HepG2 (cell line): ENCODE measurements at regions not wholly inside any gene's neighbourhood (a gene's known extent, or its start where the extent isn't known, plus 50 kb on each side); places are given as distances from the start of the nearest gene placed in this dataset.

Experiments
- ATAC-seq: fragments of 200-7000 bp; cut with Tn5 transposase; 3 replicates; pipeline ENCODE4 v1.9.1; 2020; ENCODE audit warnings: mild to moderate bottlenecking, moderate library complexity
- BruUV-seq: library from RNA; stranded (reverse); fragments of 400-500 nt; replicated peaks from 2 replicates; lab custom pipeline; 2021; lab: Mats Ljungman, UMichigan
- CTCF ChIA-PET: fragments of 300-600 bp; formaldehyde crosslinking; extraction: SDS; loops from one replicate; lab custom pipeline; 2021; ENCODE audit warnings: low total read pairs, inconsistent platforms, low intra/inter-chr PET ratio; lab: Yijun Ruan, JAX
- POLR2A ChIA-PET: fragments of 350-600 bp; sonication (Branson Sonifier 250); formaldehyde crosslinking; loops from one replicate; lab custom pipeline; 2020; ENCODE audit warnings: antibody characterized with exemption, inconsistent platforms; lab: Yijun Ruan, JAX
- DNase-seq: peaks from one replicate; pipeline ENCODE4 v3.0.0-alpha.2; 2015; ENCODE audit warnings: low spot score
- FAIRE-seq: peaks from 3 replicates; lab custom pipeline; 2011; peaks lifted over from hg19 to GRCh38; lab: Jason Lieb, UNC
- H2AFZ ChIP-seq: one replicate; pipeline ENCODE4 v1.6.1; 2011; ENCODE audit warnings: low read length, inconsistent platforms
- H3K27ac ChIP-seq: fragments of 300-600 bp; 3 replicates; pipeline ENCODE4 v1.8.0; 2011; ENCODE audit warnings: mixed run types, mild to moderate bottlenecking, mixed read lengths, low read length, inconsistent platforms; ENCODE audit not compliant: insufficient read depth; ENCODE audit errors: extremely low read length
- H3K27me3 ChIP-seq, 2 experiments: fragments of 200-600 bp in 1 of 2; 2 replicates in 1 of 2; 3 replicates in 1 of 2; pipeline versions ENCODE4 v1.6.0 to v1.8.0; 2011; ENCODE audit warnings: low read length in 2 of 2, mild to moderate bottlenecking in 2 of 2, moderate library complexity in 2 of 2, inconsistent platforms in 1 of 2; ENCODE audit not compliant: insufficient read depth in 2 of 2, control insufficient read depth in 1 of 2
- H3K36me3 ChIP-seq, 2 experiments: fragments of 200-600 bp in 1 of 2; replicated peaks in 1 of 2; 2 replicates in 1 of 2; 3 replicates in 1 of 2; pipeline versions ENCODE4 v1.5.1 to v1.8.0; 2011; ENCODE audit warnings: low read length in 2 of 2, inconsistent platforms in 1 of 2; ENCODE audit not compliant: insufficient read depth in 2 of 2, control insufficient read depth in 1 of 2
- H3K4me1 ChIP-seq: 2 replicates; pipeline ENCODE4 v1.5.1; 2012; ENCODE audit warnings: low read length, inconsistent platforms; ENCODE audit not compliant: insufficient read depth
- H3K4me2 ChIP-seq: 2 replicates; pipeline ENCODE4 v1.6.0; 2011; ENCODE audit warnings: low read depth, low read length, inconsistent platforms
- H3K4me3 ChIP-seq, 3 experiments: fragments of 200-600 bp in 1 of 3; sonication (generic), shearing (Covaris generic) in 1 of 3; replicated peaks in 1 of 3; 2 replicates each; pipeline ENCODE4 v1.5.1; 2011 to 2016; ENCODE audit warnings: low read length in 3 of 3, inconsistent platforms in 2 of 3, low read depth in 2 of 3, mild to moderate bottlenecking in 2 of 3, control low read depth in 1 of 3, mixed read lengths in 1 of 3; ENCODE audit not compliant: insufficient read depth in 1 of 3
- H3K79me2 ChIP-seq: one replicate; pipeline ENCODE4 v1.6.1; 2011; ENCODE audit warnings: low read length, inconsistent platforms; ENCODE audit not compliant: insufficient read depth
- H3K9ac ChIP-seq: 2 replicates; pipeline ENCODE4 v1.6.0; 2011; ENCODE audit warnings: mild to moderate bottlenecking, low read depth, low read length, inconsistent platforms; ENCODE audit not compliant: insufficient read depth
- H3K9me3 ChIP-seq: 2 replicates; pipeline ENCODE4 v1.5.1; 2012; ENCODE audit warnings: mild to moderate bottlenecking, low read length
- H4K20me1 ChIP-seq: 2 replicates; pipeline ENCODE4 v1.6.0; 2011; ENCODE audit warnings: inconsistent platforms, mild to moderate bottlenecking, low read length, moderate library complexity; ENCODE audit not compliant: insufficient read depth
- ARNT2 ChIP-seq: sonication (generic); formaldehyde crosslinking; IDR thresholded peaks from 2 replicates; pipeline ENCODE4 v1.8.0; 2022; ENCODE audit warnings: mild to moderate bottlenecking, low read depth, missing genetic modification reagents, moderate library complexity
- FOXP1 ChIP-seq, 2 experiments: fragments of 450-650 bp in 1 of 2; IDR thresholded peaks; 2 replicates each; pipeline ENCODE4 v1.6.1; 2017 to 2018; ENCODE audit warnings: antibody characterized with exemption in 1 of 2
- NFIB ChIP-seq: sonication (generic); formaldehyde crosslinking; IDR thresholded peaks from 2 replicates; pipeline ENCODE4 v1.9.0; 2021; ENCODE audit warnings: missing genetic modification reagents, mild to moderate bottlenecking, borderline replicate concordance
- NFYC ChIP-seq: IDR thresholded peaks from 2 replicates; pipeline ENCODE4 v1.6.1; 2016; ENCODE audit warnings: missing genetic modification reagents, missing compliant biosample characterization
- NR2F1 ChIP-seq, 2 experiments: fragments of 450-650 bp in 1 of 2; formaldehyde crosslinking in 1 of 2; IDR thresholded peaks; 2 replicates each; pipeline versions ENCODE4 v1.5.0 to v1.6.1; 2016 to 2020; ENCODE audit warnings: mild to moderate bottlenecking in 1 of 2, missing compliant biosample characterization in 1 of 2, missing genetic modification reagents in 1 of 2, moderate library complexity in 1 of 2
- PRMT3 ChIP-seq: sonication (generic); formaldehyde crosslinking; IDR thresholded peaks from 2 replicates; pipeline ENCODE4 v1.8.1; 2022; ENCODE audit warnings: low read depth, mild to moderate bottlenecking, moderate library complexity, missing genetic modification reagents, borderline replicate concordance
- ZBTB26 ChIP-seq: IDR thresholded peaks from 2 replicates; pipeline ENCODE4 v1.6.1; 2016; ENCODE audit warnings: missing compliant biosample characterization, missing genetic modification reagents, borderline replicate concordance
- ZBTB39 ChIP-seq: sonication (generic); formaldehyde crosslinking; IDR thresholded peaks from 2 replicates; pipeline ENCODE4 v1.5.0; 2020; ENCODE audit warnings: missing genetic modification reagents
- ZFYVE20 ChIP-seq: sonication (generic); formaldehyde crosslinking; IDR thresholded peaks from 2 replicates; pipeline ENCODE4 v1.8.0; 2023; ENCODE audit warnings: low read depth, mild to moderate bottlenecking, moderate library complexity, missing genetic modification reagents, borderline replicate concordance
- ZNF205 ChIP-seq: IDR thresholded peaks from 2 replicates; pipeline ENCODE4 v1.6.1; 2018; ENCODE audit warnings: missing biosample characterization, missing genetic modification reagents
- ZNF318 ChIP-seq: sonication (generic); formaldehyde crosslinking; IDR thresholded peaks from 2 replicates; pipeline ENCODE4 v1.4.0; 2020; ENCODE audit warnings: mild to moderate bottlenecking, missing genetic modification reagents
- ZNF432 ChIP-seq: sonication (generic); formaldehyde crosslinking; IDR thresholded peaks from 2 replicates; pipeline ENCODE4 v1.5.0; 2020; ENCODE audit warnings: missing genetic modification reagents, mild to moderate bottlenecking, borderline replicate concordance
- ZNF580 ChIP-seq: IDR thresholded peaks from 2 replicates; pipeline ENCODE4 v1.6.1; 2016; ENCODE audit warnings: low read depth, borderline replicate concordance
- WGBS: methylation state at CpG from one replicate; pipeline ENCODE4 v1.1.6; 2017; ENCODE audit warnings: low lambda C conversion rate; 5-methylcytosine and 5-hydroxymethylcytosine counted together
- in situ Hi-C: cut with HindIII; loops from 2 replicates; pipeline ENCODE4 v1.10.0; 2017; ENCODE audit warnings: low pct_unique_long_range_greater_than_20kb; ENCODE audit not compliant: extremely low pct_ligation_motif_present
- intact Hi-C: fragments of 100-400 bp; cut with micrococcal nuclease; formaldehyde crosslinking; loops from one replicate; pipeline ENCODE4 v1.10.0; 2022; ENCODE audit not compliant: unreplicated experiment

GRCh38 chrY:16097325-16097724, 1573.0 kb downstream of the NLGN4Y start:
- H4K20me1 ChIP-seq, result no peaks in the 10 kb centered on the region
- no peak overlapping the region for H2AFZ ChIP-seq
- no peak overlapping the region for H3K4me2 ChIP-seq
- H3K9ac ChIP-seq, result no peak overlapping the region
- ChIA-PET POLR2A (no interaction called here), CTCF (no interaction called here)
- H3K4me3 ChIP-seq, result no peak overlapping the region
- 73% methylated on average over 1 of the region's 1 CpG for WGBS
- no peak for FAIRE-seq
- intact Hi-C loops, result no loop called here
- H3K9me3 ChIP-seq, result no peaks in the 10 kb centered on the region
- in situ Hi-C loops, result no loop called here
- no peak for DNase-seq
- H3K4me1 ChIP-seq, result peaks cover 33% of the 10 kb centered on the region
- H3K27me3 ChIP-seq, result no peaks in the 10 kb centered on the region
- H3K36me3 ChIP-seq, result no peaks in the 10 kb centered on the region
- H3K79me2 ChIP-seq, result no peaks in the 10 kb centered on the region
- no TSS peak for BruUV-seq
- no peak overlapping the region for H3K27ac ChIP-seq
- ATAC-seq, result no peak
- no peak for TF ChIP-seq ZNF205
- TF ChIP-seq ZBTB26 (CRISPR knock-in tag), result no peak
- TF ChIP-seq ZNF580 (CRISPR knock-in tag), result no peak
- no peak for TF ChIP-seq ZBTB39
- no peak for TF ChIP-seq FOXP1 (IDR thresholded peaks at IDR 0.05)
- no peak for TF ChIP-seq FOXP1 (CRISPR knock-in tag; IDR thresholded peaks at IDR 0.05)
- TF ChIP-seq ZNF432, result no peak
- TF ChIP-seq PRMT3, result no peak
- TF ChIP-seq ARNT2 (CRISPR knock-in tag), result no peak
- TF ChIP-seq NFYC, result no peak
- no peak for TF ChIP-seq NR2F1 (CRISPR knock-in tag; IDR thresholded peaks at IDR 0.05)
- no peak for TF ChIP-seq NFIB (CRISPR knock-in tag)
- no peak for TF ChIP-seq ZFYVE20 (CRISPR knock-in tag)
- no peak for TF ChIP-seq ZNF318 (CRISPR knock-in tag)
